ENCODE measurements at regions not wholly inside any gene's neighbourhood (a gene's known extent, or its start where the extent isn't known, plus 50 kb on each side); places are given as distances from the start of the nearest gene placed in this dataset.

GRCh38 chr10:57988964-57989363 lies 278.7 kb downstream of the IPMK start:
- Mint-ChIP-seq H3K27me3 (no peaks in the 10 kb centered on the region), H3K36me3 (no peaks in the 10 kb centered on the region), H3K9me3 (no peaks in the 10 kb centered on the region), H3K4me3 (no peak overlapping the region), H3K27ac (no peak overlapping the region), H3K4me1 (no peaks in the 10 kb centered on the region)
- Histone ChIP-seq H3K27me3 (replicated peaks in 1 of 2; ENCODE audit: control insufficient read depth in 2 of 2, extremely low read depth in 1 of 2, insufficient read depth in 2 of 2, low read length in 1 of 2) (no peaks in the 10 kb centered on the region), H3K36me3 (ENCODE audit: control insufficient read depth in 2 of 2, extremely low read depth in 1 of 2, insufficient read depth in 1 of 2, low read length in 1 of 2) (no peaks in the 10 kb centered on the region), H3K27ac (ENCODE audit: low read length) (no peak overlapping the region), H3K4me1 (ENCODE audit: control insufficient read depth in 1 of 2, extremely low read depth in 1 of 2, insufficient read depth in 2 of 2, low read length in 2 of 2) (no peaks in the 10 kb centered on the region), H3K9me3 (no peaks in the 10 kb centered on the region), H3K4me3 (ENCODE audit: control insufficient read depth in 1 of 2, extremely low read depth in 1 of 2, low read length in 1 of 2) (no peak overlapping the region)
- WGBS (ENCODE audit: insufficient coverage) = no CpG with 5 or more reads among the region's 2 CpGs
- POLR2A ChIA-PET = no interaction called here
- DNase-seq (no peak), ATAC-seq (replicated peaks in 1 of 4) (no peak)
- CTCF ChIA-PET = no interaction called here

- H3K9me3 ChIP-seq = no peaks in the 10 kb centered on the region
- POLR2A ChIA-PET = no interaction called here
- H3K27ac Mint-ChIP-seq = no peak overlapping the region
- H3K36me3 ChIP-seq (ENCODE audit: control insufficient read depth in 2 of 2, extremely low read depth in 1 of 2, insufficient read depth in 1 of 2, low read length in 1 of 2) = no peaks in the 10 kb centered on the region
- no peak overlapping the region for H3K27ac ChIP-seq (ENCODE audit: low read length)
- ATAC-seq (replicated peaks in 1 of 4) (no peak), DNase-seq (no peak)
- no peaks in the 10 kb centered on the region for H3K4me1 Mint-ChIP-seq
- no peaks in the 10 kb centered on the region for H3K4me1 ChIP-seq (ENCODE audit: control insufficient read depth in 1 of 2, extremely low read depth in 1 of 2, insufficient read depth in 2 of 2, low read length in 2 of 2)
- CTCF ChIA-PET = no interaction called here
- no peaks in the 10 kb centered on the region for H3K27me3 Mint-ChIP-seq
- no peaks in the 10 kb centered on the region for H3K36me3 Mint-ChIP-seq
- H3K4me3 Mint-ChIP-seq = no peak overlapping the region
- no peak overlapping the region for H3K4me3 ChIP-seq (ENCODE audit: control insufficient read depth in 1 of 2, extremely low read depth in 1 of 2, low read length in 1 of 2)
- H3K9me3 Mint-ChIP-seq = no peaks in the 10 kb centered on the region
- 90% methylated on average over 3 of the region's 6 CpGs for WGBS (ENCODE audit: insufficient coverage)
- no peaks in the 10 kb centered on the region for H3K27me3 ChIP-seq (replicated peaks in 1 of 2; ENCODE audit: control insufficient read depth in 2 of 2, extremely low read depth in 1 of 2, insufficient read depth in 2 of 2, low read length in 1 of 2)
Observed at GRCh38 chr10:57987055-57987721, 280.5 kb downstream of the IPMK start.

- ChIA-PET CTCF (no interaction called here), POLR2A (no interaction called here)
- no peaks in the 10 kb centered on the region for H3K4me1 Mint-ChIP-seq
- no peaks in the 10 kb centered on the region for H3K27me3 ChIP-seq (replicated peaks in 1 of 2; ENCODE audit: control insufficient read depth in 2 of 2, extremely low read depth in 1 of 2, insufficient read depth in 2 of 2, low read length in 1 of 2)
- no peaks in the 10 kb centered on the region for H3K27me3 Mint-ChIP-seq
- peaks cover 0 to 6% (median 0%) of the 10 kb centered on the region in 3 donors for H3K9me3 Mint-ChIP-seq
- no peaks in the 10 kb centered on the region for H3K4me1 ChIP-seq (ENCODE audit: control insufficient read depth in 1 of 2, extremely low read depth in 1 of 2, insufficient read depth in 2 of 2, low read length in 2 of 2)
- H3K9me3 ChIP-seq = no peaks in the 10 kb centered on the region
- no peak overlapping the region for H3K4me3 Mint-ChIP-seq
- no peak overlapping the region for H3K27ac Mint-ChIP-seq
- H3K36me3 Mint-ChIP-seq = no peaks in the 10 kb centered on the region
- DNase-seq = no peak
- ATAC-seq (replicated peaks in 1 of 4) = no peak
- H3K27ac ChIP-seq (ENCODE audit: low read length) = no peak overlapping the region
- H3K36me3 ChIP-seq (ENCODE audit: control insufficient read depth in 2 of 2, extremely low read depth in 1 of 2, insufficient read depth in 1 of 2, low read length in 1 of 2) = no peaks in the 10 kb centered on the region
- no CpG with 5 or more reads among the region's 1 CpG for WGBS (ENCODE audit: insufficient coverage)
- no peak overlapping the region for H3K4me3 ChIP-seq (ENCODE audit: control insufficient read depth in 1 of 2, extremely low read depth in 1 of 2, low read length in 1 of 2)
Observed at GRCh38 chr10:57986422-57986821, 281.3 kb downstream of the IPMK start.

- Histone ChIP-seq H3K4me3 (ENCODE audit: control insufficient read depth in 1 of 2, extremely low read depth in 1 of 2, low read length in 1 of 2) (no peak overlapping the region), H3K27me3 (replicated peaks in 1 of 2; ENCODE audit: control insufficient read depth in 2 of 2, extremely low read depth in 1 of 2, insufficient read depth in 2 of 2, low read length in 1 of 2) (no peaks in the 10 kb centered on the region), H3K4me1 (ENCODE audit: control insufficient read depth in 1 of 2, extremely low read depth in 1 of 2, insufficient read depth in 2 of 2, low read length in 2 of 2) (no peaks in the 10 kb centered on the region), H3K27ac (ENCODE audit: low read length) (no peak overlapping the region), H3K9me3 (no peaks in the 10 kb centered on the region), H3K36me3 (ENCODE audit: control insufficient read depth in 2 of 2, extremely low read depth in 1 of 2, insufficient read depth in 1 of 2, low read length in 1 of 2) (no peaks in the 10 kb centered on the region)
- ATAC-seq (replicated peaks in 1 of 4) = no peak
- ChIA-PET CTCF (no interaction called here), POLR2A (no interaction called here)
- Mint-ChIP-seq H3K9me3 (peaks cover 0 to 10% (median 5%) of the 10 kb centered on the region in 3 donors), H3K27me3 (no peaks in the 10 kb centered on the region), H3K4me3 (no peak overlapping the region), H3K4me1 (no peaks in the 10 kb centered on the region), H3K27ac (no peak overlapping the region), H3K36me3 (no peaks in the 10 kb centered on the region)
- no peak for DNase-seq
- WGBS (ENCODE audit: insufficient coverage) = 17% methylated on average over 1 of the region's 3 CpGs
Observed at GRCh38 chr10:57983281-57983791, 284.4 kb downstream of the IPMK start.

GRCh38 chr10:57982091-57982490 lies 285.6 kb downstream of the IPMK start:
- POLR2A ChIA-PET = no interaction called here
- Histone ChIP-seq H3K4me3 (ENCODE audit: control insufficient read depth in 1 of 2, extremely low read depth in 1 of 2, low read length in 1 of 2) (no peak overlapping the region), H3K4me1 (ENCODE audit: control insufficient read depth in 1 of 2, extremely low read depth in 1 of 2, insufficient read depth in 2 of 2, low read length in 2 of 2) (no peaks in the 10 kb centered on the region), H3K9me3 (no peaks in the 10 kb centered on the region), H3K27me3 (replicated peaks in 1 of 2; ENCODE audit: control insufficient read depth in 2 of 2, extremely low read depth in 1 of 2, insufficient read depth in 2 of 2, low read length in 1 of 2) (no peaks in the 10 kb centered on the region), H3K36me3 (ENCODE audit: control insufficient read depth in 2 of 2, extremely low read depth in 1 of 2, insufficient read depth in 1 of 2, low read length in 1 of 2) (no peaks in the 10 kb centered on the region), H3K27ac (ENCODE audit: low read length) (no peak overlapping the region)
- Mint-ChIP-seq H3K4me1 (no peaks in the 10 kb centered on the region), H3K4me3 (no peak overlapping the region), H3K27me3 (no peaks in the 10 kb centered on the region), H3K9me3 (peaks cover 3 to 11% (median 10%) of the 10 kb centered on the region in 3 donors), H3K36me3 (no peaks in the 10 kb centered on the region), H3K27ac (no peak overlapping the region)
- ATAC-seq (replicated peaks in 1 of 4) = no peak
- CTCF ChIA-PET = no interaction called here
- DNase-seq = no peak
- WGBS (ENCODE audit: insufficient coverage) = 33% methylated on average over 1 of the region's 3 CpGs

GRCh38 chr10:57979956-57980355 lies 287.7 kb downstream of the IPMK start:
- DNase-seq = no peak
- no peaks in the 10 kb centered on the region for H3K27me3 Mint-ChIP-seq
- H3K9me3 Mint-ChIP-seq = peaks cover 8 to 15% (median 15%) of the 10 kb centered on the region in 3 donors
- no peak for ATAC-seq (replicated peaks in 1 of 4)
- no peaks in the 10 kb centered on the region for H3K4me1 Mint-ChIP-seq
- no peaks in the 10 kb centered on the region for H3K4me1 ChIP-seq (ENCODE audit: control insufficient read depth in 1 of 2, extremely low read depth in 1 of 2, insufficient read depth in 2 of 2, low read length in 2 of 2)
- no peaks in the 10 kb centered on the region for H3K9me3 ChIP-seq
- no CpG with 5 or more reads among the region's 2 CpGs for WGBS (ENCODE audit: insufficient coverage)
- no peak overlapping the region for H3K27ac Mint-ChIP-seq
- no peaks in the 10 kb centered on the region for H3K36me3 ChIP-seq (ENCODE audit: control insufficient read depth in 2 of 2, extremely low read depth in 1 of 2, insufficient read depth in 1 of 2, low read length in 1 of 2)
- no peak overlapping the region for H3K4me3 ChIP-seq (ENCODE audit: control insufficient read depth in 1 of 2, extremely low read depth in 1 of 2, low read length in 1 of 2)
- H3K27ac ChIP-seq (ENCODE audit: low read length) = no peak overlapping the region
- no peaks in the 10 kb centered on the region for H3K36me3 Mint-ChIP-seq
- POLR2A ChIA-PET = no interaction called here
- no peak overlapping the region for H3K4me3 Mint-ChIP-seq
- CTCF ChIA-PET = no interaction called here
- H3K27me3 ChIP-seq (replicated peaks in 1 of 2; ENCODE audit: control insufficient read depth in 2 of 2, extremely low read depth in 1 of 2, insufficient read depth in 2 of 2, low read length in 1 of 2) = no peaks in the 10 kb centered on the region

- Mint-ChIP-seq H3K27ac (no peak overlapping the region), H3K9me3 (peaks cover 8 to 16% (median 15%) of the 10 kb centered on the region in 3 donors), H3K36me3 (no peaks in the 10 kb centered on the region), H3K4me1 (no peaks in the 10 kb centered on the region), H3K27me3 (no peaks in the 10 kb centered on the region), H3K4me3 (no peak overlapping the region)
- Histone ChIP-seq H3K27ac (ENCODE audit: low read length) (no peak overlapping the region), H3K36me3 (ENCODE audit: control insufficient read depth in 2 of 2, extremely low read depth in 1 of 2, insufficient read depth in 1 of 2, low read length in 1 of 2) (no peaks in the 10 kb centered on the region), H3K27me3 (replicated peaks in 1 of 2; ENCODE audit: control insufficient read depth in 2 of 2, extremely low read depth in 1 of 2, insufficient read depth in 2 of 2, low read length in 1 of 2) (no peaks in the 10 kb centered on the region), H3K4me3 (ENCODE audit: control insufficient read depth in 1 of 2, extremely low read depth in 1 of 2, low read length in 1 of 2) (no peak overlapping the region), H3K4me1 (ENCODE audit: control insufficient read depth in 1 of 2, extremely low read depth in 1 of 2, insufficient read depth in 2 of 2, low read length in 2 of 2) (no peaks in the 10 kb centered on the region), H3K9me3 (no peaks in the 10 kb centered on the region)
- POLR2A ChIA-PET = no interaction called here
- CTCF ChIA-PET = no interaction called here
- ATAC-seq (replicated peaks in 1 of 4) (no peak), DNase-seq (no peak)
- no CpG with 5 or more reads among the region's 4 CpGs for WGBS (ENCODE audit: insufficient coverage)
Observed at GRCh38 chr10:57979491-57979890, 288.2 kb downstream of the IPMK start.

All from T-cell (primary cell).